GM23338 (cell line): ENCODE measurements at regions not wholly inside any gene's neighbourhood (a gene's known extent, or its start where the extent isn't known, plus 50 kb on each side); places are given as distances from the start of the nearest gene placed in this dataset.

Experiments used
- ATAC-seq: fragments of 200-7000 bp; cut with Tn5 transposase; 3 replicates; pipeline ENCODE4 v1.9.1; 2020
- DNase-seq: peaks from one replicate; pipeline ENCODE4 v3.0.0-alpha.2; 2015; ENCODE audit warnings: low spot score
- H2AFZ ChIP-seq: fragments of 200-600 bp; sonication (generic); 2 replicates; pipeline ENCODE4 v1.8.0; 2016; ENCODE audit warnings: antibody characterized with exemption, mild to moderate bottlenecking, moderate library complexity
- H3F3A ChIP-seq: fragments of 200-600 bp; sonication (generic); replicated peaks from 2 replicates; pipeline ENCODE4 v1.8.0; 2017; ENCODE audit warnings: antibody characterized with exemption, mixed run types, low read depth
- H3K27ac ChIP-seq: fragments of 200-600 bp; sonication (generic); 2 replicates; pipeline ENCODE4 v1.6.1; 2016; ENCODE audit warnings: low read depth
- H3K27me3 ChIP-seq: fragments of 200-600 bp; sonication (generic); 2 replicates; pipeline ENCODE4 v1.8.0; 2016; ENCODE audit warnings: mild to moderate bottlenecking, mixed run types, moderate library complexity; ENCODE audit not compliant: insufficient read depth
- H3K36me3 ChIP-seq: fragments of 200-600 bp; sonication (generic); 2 replicates; pipeline ENCODE4 v1.8.0; 2016; ENCODE audit warnings: mild to moderate bottlenecking; ENCODE audit not compliant: insufficient read depth
- H3K4me1 ChIP-seq: fragments of 200-600 bp; sonication (generic); 2 replicates; pipeline ENCODE4 v1.8.0; 2016; ENCODE audit warnings: mild to moderate bottlenecking, moderate library complexity; ENCODE audit not compliant: insufficient read depth
- H3K4me2 ChIP-seq: fragments of 200-600 bp; sonication (generic); 2 replicates; pipeline ENCODE4 v1.7.1; 2017; ENCODE audit warnings: mixed run types
- H3K4me3 ChIP-seq: fragments of 200-600 bp; sonication (generic); 2 replicates; pipeline ENCODE4 v1.6.1; 2016; ENCODE audit warnings: mixed run types
- H3K79me2 ChIP-seq: fragments of 200-600 bp; sonication (generic); replicated peaks from 2 replicates; pipeline ENCODE4 v1.8.0; 2017; ENCODE audit warnings: mild to moderate bottlenecking; ENCODE audit not compliant: insufficient read depth
- H3K9me2 ChIP-seq: fragments of 200-600 bp; sonication (generic); 2 replicates; pipeline ENCODE4 v1.8.0; 2017; ENCODE audit not compliant: insufficient read depth
- H4K20me1 ChIP-seq: fragments of 200-600 bp; sonication (generic); replicated peaks from 2 replicates; pipeline ENCODE4 v1.8.0; 2017; ENCODE audit warnings: mild to moderate bottlenecking; ENCODE audit not compliant: insufficient read depth
- H3K27ac Mint-ChIP-seq: 2 replicates; pipeline ENCODE4 v1.8.0; 2020; ENCODE audit warnings: inconsistent platforms, mild to moderate bottlenecking, moderate library complexity, mixed read lengths
- H3K27me3 Mint-ChIP-seq: 3 replicates; pipeline ENCODE4 v1.8.0; 2022; ENCODE audit warnings: low read depth, mild to moderate bottlenecking, moderate library complexity, mixed read lengths, inconsistent platforms; ENCODE audit not compliant: insufficient read depth, poor library complexity
- H3K36me3 Mint-ChIP-seq: 3 replicates; pipeline ENCODE4 v1.8.0; 2021; ENCODE audit warnings: low read depth, mild to moderate bottlenecking, inconsistent platforms, moderate library complexity, mixed read lengths
- H3K4me1 Mint-ChIP-seq: 3 replicates; pipeline ENCODE4 v1.8.0; 2020; ENCODE audit warnings: mild to moderate bottlenecking, inconsistent platforms, mixed read lengths
- H3K4me3 Mint-ChIP-seq: 3 replicates; pipeline ENCODE4 v1.8.0; 2021; ENCODE audit warnings: moderate library complexity, mild to moderate bottlenecking, inconsistent platforms, mixed read lengths
- H3K9me3 Mint-ChIP-seq: 3 replicates; pipeline ENCODE4 v1.8.0; 2020; ENCODE audit warnings: moderate library complexity, mild to moderate bottlenecking, inconsistent platforms, mixed read lengths
- CREB1 ChIP-seq: fragments of 250-450 bp; sonication (Bioruptor Pico); IDR thresholded peaks from 2 replicates; pipeline ENCODE4 v1.5.0; 2020; ENCODE audit warnings: low read depth, mild to moderate bottlenecking, moderate library complexity
- EZH2 ChIP-seq: fragments of 200-600 bp; sonication (generic); IDR thresholded peaks from one replicate; pipeline ENCODE4 v1.8.0; 2017; ENCODE audit warnings: antibody characterized with exemption, mild to moderate bottlenecking, low read depth; ENCODE audit not compliant: unreplicated experiment
- EZH2phosphoT487 ChIP-seq: fragments of 200-600 bp; sonication (generic); IDR thresholded peaks from one replicate; pipeline ENCODE4 v1.8.1; 2018; ENCODE audit warnings: antibody characterized with exemption; ENCODE audit not compliant: unreplicated experiment
- JUNB ChIP-seq: IDR thresholded peaks from one replicate; pipeline ENCODE4 v1.6.1; 2016; ENCODE audit warnings: antibody characterized with exemption; ENCODE audit not compliant: unreplicated experiment
- NANOG ChIP-seq: IDR thresholded peaks from 2 replicates; pipeline ENCODE4 v1.6.1; 2016; ENCODE audit warnings: antibody characterized with exemption, borderline replicate concordance
- POLR2AphosphoS5 ChIP-seq: IDR thresholded peaks from 2 replicates; pipeline ENCODE4 v1.6.1; 2016; ENCODE audit warnings: antibody characterized with exemption, low read depth
- STAT1 ChIP-seq: IDR thresholded peaks from one replicate; pipeline ENCODE4 v1.6.1; 2016; ENCODE audit warnings: antibody characterized with exemption; ENCODE audit not compliant: unreplicated experiment
- ZNF114 ChIP-seq: fragments of 250-450 bp; sonication (Bioruptor Pico); IDR thresholded peaks from 2 replicates; pipeline ENCODE4 v1.5.0; 2020; ENCODE audit warnings: mild to moderate bottlenecking, moderate library complexity
- ZNF331 ChIP-seq: fragments of 250-450 bp; sonication (Bioruptor Pico); IDR thresholded peaks from 2 replicates; pipeline ENCODE4 v1.5.0; 2020; ENCODE audit warnings: low read depth, mild to moderate bottlenecking, moderate library complexity
- TF ChIP-seq, protein P1 (sequence below), 2 experiments: fragments of 200-600 bp in 1 of 2; sonication (generic) in 1 of 2; conservative IDR thresholded peaks; 2 replicates each; pipeline versions ENCODE4 v1.5.1 to v1.6.1; 2016 to 2017; ENCODE audit warnings: antibody characterized with exemption in 2 of 2, low read depth in 2 of 2, mild to moderate bottlenecking in 2 of 2, moderate library complexity in 1 of 2
- TF ChIP-seq, protein P2 (sequence below): fragments of 250-450 bp; sonication (Bioruptor Pico); IDR thresholded peaks from 2 replicates; pipeline ENCODE4 v1.5.0; 2020; ENCODE audit warnings: mild to moderate bottlenecking, moderate library complexity
- TF ChIP-seq, protein P3 (sequence below): IDR thresholded peaks from 2 replicates; pipeline ENCODE4 v1.6.1; 2016; ENCODE audit warnings: antibody characterized with exemption
- TF ChIP-seq, protein P4 (sequence below): IDR thresholded peaks from one replicate; pipeline ENCODE4 v1.6.1; 2018; ENCODE audit warnings: antibody characterized with exemption; ENCODE audit not compliant: unreplicated experiment

DNA sequence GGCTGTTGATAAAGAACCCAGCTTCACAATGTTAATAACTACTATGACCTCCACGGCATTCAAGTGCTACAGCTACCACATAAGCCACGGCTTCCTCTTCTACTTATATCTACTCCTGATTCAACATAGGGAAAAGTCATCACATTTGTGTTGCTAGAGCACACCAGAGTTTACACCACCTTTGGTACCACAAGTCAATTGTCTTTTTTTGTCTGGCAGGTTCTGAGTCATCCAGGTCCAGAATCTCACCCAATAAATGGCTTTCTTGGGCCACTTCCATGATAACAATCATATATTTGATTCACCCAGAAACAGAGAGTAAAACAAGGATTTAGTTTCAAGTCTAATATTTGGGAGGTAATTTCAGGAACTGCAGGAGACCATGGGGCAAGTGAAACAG is 480.2 kb downstream of the TMX3 start:
- Histone ChIP-seq H3K27me3 (no peaks in the 10 kb centered on the region), H4K20me1 (no peaks in the 10 kb centered on the region), H3K36me3 (no peaks in the 10 kb centered on the region), H2AFZ (no peak overlapping the region), H3K79me2 (no peaks in the 10 kb centered on the region), H3K27ac (no peak overlapping the region), H3K4me3 (no peak overlapping the region), H3K4me1 (no peaks in the 10 kb centered on the region), H3K9me2 (peaks cover 5% of the 10 kb centered on the region), H3F3A (no peaks in the 10 kb centered on the region), H3K4me2 (no peak overlapping the region)
- Mint-ChIP-seq H3K36me3 (no peaks in the 10 kb centered on the region), H3K9me3 (no peaks in the 10 kb centered on the region), H3K27ac (no peak overlapping the region), H3K4me1 (no peaks in the 10 kb centered on the region), H3K27me3 (no peaks in the 10 kb centered on the region), H3K4me3 (no peak overlapping the region)
- TF ChIP-seq NANOG (no peak), POLR2AphosphoS5 (no peak), EZH2phosphoT487 (no peak), ZNF331 (CRISPR knock-in tag) (no peak), ZNF114 (CRISPR knock-in tag) (no peak), STAT1 (no peak), JUNB (no peak), EZH2 (no peak), CREB1 (no peak)
- TF ChIP-seq, protein P1, sequence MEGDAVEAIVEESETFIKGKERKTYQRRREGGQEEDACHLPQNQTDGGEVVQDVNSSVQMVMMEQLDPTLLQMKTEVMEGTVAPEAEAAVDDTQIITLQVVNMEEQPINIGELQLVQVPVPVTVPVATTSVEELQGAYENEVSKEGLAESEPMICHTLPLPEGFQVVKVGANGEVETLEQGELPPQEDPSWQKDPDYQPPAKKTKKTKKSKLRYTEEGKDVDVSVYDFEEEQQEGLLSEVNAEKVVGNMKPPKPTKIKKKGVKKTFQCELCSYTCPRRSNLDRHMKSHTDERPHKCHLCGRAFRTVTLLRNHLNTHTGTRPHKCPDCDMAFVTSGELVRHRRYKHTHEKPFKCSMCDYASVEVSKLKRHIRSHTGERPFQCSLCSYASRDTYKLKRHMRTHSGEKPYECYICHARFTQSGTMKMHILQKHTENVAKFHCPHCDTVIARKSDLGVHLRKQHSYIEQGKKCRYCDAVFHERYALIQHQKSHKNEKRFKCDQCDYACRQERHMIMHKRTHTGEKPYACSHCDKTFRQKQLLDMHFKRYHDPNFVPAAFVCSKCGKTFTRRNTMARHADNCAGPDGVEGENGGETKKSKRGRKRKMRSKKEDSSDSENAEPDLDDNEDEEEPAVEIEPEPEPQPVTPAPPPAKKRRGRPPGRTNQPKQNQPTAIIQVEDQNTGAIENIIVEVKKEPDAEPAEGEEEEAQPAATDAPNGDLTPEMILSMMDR (conservative IDR thresholded peaks at IDR 0.05; ENCODE audit: low read depth in 2 of 2) = no peak
- TF ChIP-seq, protein P2, sequence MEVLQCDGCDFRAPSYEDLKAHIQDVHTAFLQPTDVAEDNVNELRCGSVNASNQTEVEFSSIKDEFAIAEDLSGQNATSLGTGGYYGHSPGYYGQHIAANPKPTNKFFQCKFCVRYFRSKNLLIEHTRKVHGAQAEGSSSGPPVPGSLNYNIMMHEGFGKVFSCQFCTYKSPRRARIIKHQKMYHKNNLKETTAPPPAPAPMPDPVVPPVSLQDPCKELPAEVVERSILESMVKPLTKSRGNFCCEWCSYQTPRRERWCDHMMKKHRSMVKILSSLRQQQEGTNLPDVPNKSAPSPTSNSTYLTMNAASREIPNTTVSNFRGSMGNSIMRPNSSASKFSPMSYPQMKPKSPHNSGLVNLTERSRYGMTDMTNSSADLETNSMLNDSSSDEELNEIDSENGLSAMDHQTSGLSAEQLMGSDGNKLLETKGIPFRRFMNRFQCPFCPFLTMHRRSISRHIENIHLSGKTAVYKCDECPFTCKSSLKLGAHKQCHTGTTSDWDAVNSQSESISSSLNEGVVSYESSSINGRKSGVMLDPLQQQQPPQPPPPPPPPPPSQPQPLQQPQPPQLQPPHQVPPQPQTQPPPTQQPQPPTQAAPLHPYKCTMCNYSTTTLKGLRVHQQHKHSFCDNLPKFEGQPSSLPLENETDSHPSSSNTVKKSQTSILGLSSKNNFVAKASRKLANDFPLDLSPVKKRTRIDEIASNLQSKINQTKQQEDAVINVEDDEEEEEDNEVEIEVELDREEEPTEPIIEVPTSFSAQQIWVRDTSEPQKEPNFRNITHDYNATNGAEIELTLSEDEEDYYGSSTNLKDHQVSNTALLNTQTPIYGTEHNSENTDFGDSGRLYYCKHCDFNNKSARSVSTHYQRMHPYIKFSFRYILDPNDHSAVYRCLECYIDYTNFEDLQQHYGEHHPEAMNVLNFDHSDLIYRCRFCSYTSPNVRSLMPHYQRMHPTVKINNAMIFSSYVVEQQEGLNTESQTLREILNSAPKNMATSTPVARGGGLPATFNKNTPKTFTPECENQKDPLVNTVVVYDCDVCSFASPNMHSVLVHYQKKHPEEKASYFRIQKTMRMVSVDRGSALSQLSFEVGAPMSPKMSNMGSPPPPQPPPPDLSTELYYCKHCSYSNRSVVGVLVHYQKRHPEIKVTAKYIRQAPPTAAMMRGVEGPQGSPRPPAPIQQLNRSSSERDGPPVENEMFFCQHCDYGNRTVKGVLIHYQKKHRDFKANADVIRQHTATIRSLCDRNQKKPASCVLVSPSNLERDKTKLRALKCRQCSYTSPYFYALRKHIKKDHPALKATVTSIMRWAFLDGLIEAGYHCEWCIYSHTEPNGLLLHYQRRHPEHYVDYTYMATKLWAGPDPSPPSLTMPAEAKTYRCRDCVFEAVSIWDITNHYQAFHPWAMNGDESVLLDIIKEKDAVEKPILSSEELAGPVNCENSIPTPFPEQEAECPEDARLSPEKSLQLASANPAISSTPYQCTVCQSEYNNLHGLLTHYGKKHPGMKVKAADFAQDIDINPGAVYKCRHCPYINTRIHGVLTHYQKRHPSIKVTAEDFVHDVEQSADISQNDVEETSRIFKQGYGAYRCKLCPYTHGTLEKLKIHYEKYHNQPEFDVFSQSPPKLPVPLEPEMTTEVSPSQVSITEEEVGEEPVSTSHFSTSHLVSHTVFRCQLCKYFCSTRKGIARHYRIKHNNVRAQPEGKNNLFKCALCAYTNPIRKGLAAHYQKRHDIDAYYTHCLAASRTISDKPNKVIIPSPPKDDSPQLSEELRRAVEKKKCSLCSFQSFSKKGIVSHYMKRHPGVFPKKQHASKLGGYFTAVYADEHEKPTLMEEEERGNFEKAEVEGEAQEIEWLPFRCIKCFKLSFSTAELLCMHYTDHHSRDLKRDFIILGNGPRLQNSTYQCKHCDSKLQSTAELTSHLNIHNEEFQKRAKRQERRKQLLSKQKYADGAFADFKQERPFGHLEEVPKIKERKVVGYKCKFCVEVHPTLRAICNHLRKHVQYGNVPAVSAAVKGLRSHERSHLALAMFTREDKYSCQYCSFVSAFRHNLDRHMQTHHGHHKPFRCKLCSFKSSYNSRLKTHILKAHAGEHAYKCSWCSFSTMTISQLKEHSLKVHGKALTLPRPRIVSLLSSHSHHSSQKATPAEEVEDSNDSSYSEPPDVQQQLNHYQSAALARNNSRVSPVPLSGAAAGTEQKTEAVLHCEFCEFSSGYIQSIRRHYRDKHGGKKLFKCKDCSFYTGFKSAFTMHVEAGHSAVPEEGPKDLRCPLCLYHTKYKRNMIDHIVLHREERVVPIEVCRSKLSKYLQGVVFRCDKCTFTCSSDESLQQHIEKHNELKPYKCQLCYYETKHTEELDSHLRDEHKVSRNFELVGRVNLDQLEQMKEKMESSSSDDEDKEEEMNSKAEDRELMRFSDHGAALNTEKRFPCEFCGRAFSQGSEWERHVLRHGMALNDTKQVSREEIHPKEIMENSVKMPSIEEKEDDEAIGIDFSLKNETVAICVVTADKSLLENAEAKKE (CRISPR knock-in tag) = no peak
- TF ChIP-seq, protein P3, sequence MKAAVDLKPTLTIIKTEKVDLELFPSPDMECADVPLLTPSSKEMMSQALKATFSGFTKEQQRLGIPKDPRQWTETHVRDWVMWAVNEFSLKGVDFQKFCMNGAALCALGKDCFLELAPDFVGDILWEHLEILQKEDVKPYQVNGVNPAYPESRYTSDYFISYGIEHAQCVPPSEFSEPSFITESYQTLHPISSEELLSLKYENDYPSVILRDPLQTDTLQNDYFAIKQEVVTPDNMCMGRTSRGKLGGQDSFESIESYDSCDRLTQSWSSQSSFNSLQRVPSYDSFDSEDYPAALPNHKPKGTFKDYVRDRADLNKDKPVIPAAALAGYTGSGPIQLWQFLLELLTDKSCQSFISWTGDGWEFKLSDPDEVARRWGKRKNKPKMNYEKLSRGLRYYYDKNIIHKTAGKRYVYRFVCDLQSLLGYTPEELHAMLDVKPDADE = no peak
- TF ChIP-seq, protein P4, sequence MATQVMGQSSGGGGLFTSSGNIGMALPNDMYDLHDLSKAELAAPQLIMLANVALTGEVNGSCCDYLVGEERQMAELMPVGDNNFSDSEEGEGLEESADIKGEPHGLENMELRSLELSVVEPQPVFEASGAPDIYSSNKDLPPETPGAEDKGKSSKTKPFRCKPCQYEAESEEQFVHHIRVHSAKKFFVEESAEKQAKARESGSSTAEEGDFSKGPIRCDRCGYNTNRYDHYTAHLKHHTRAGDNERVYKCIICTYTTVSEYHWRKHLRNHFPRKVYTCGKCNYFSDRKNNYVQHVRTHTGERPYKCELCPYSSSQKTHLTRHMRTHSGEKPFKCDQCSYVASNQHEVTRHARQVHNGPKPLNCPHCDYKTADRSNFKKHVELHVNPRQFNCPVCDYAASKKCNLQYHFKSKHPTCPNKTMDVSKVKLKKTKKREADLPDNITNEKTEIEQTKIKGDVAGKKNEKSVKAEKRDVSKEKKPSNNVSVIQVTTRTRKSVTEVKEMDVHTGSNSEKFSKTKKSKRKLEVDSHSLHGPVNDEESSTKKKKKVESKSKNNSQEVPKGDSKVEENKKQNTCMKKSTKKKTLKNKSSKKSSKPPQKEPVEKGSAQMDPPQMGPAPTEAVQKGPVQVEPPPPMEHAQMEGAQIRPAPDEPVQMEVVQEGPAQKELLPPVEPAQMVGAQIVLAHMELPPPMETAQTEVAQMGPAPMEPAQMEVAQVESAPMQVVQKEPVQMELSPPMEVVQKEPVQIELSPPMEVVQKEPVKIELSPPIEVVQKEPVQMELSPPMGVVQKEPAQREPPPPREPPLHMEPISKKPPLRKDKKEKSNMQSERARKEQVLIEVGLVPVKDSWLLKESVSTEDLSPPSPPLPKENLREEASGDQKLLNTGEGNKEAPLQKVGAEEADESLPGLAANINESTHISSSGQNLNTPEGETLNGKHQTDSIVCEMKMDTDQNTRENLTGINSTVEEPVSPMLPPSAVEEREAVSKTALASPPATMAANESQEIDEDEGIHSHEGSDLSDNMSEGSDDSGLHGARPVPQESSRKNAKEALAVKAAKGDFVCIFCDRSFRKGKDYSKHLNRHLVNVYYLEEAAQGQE = no peak
- ATAC-seq (no peak), DNase-seq (no peak)
